Testis (tissue), 2 donors: ENCODE measurements at regions not wholly inside any gene's neighbourhood (a gene's known extent, or its start where the extent isn't known, plus 50 kb on each side); places are given as distances from the start of the nearest gene placed in this dataset.

Source experiments
- POLR2A ChIP-seq: fragments of 450-650 bp; IDR thresholded peaks from one replicate; pipeline ENCODE4 v1.6.1; 2017; ENCODE audit warnings: antibody characterized with exemption, mild to moderate bottlenecking, moderate library complexity
- TF ChIP-seq, protein P1 (sequence below), 3 experiments: fragments of 450-650 bp in 2 of 3; fragments of 200-600 bp in 1 of 3; sonication (generic) in 1 of 3; IDR thresholded peaks; one replicate each; pipeline ENCODE4 v1.5.1; 2016 to 2019; ENCODE audit warnings: antibody characterized with exemption in 3 of 3, mild to moderate bottlenecking in 2 of 3, moderate library complexity in 1 of 3

DNA sequence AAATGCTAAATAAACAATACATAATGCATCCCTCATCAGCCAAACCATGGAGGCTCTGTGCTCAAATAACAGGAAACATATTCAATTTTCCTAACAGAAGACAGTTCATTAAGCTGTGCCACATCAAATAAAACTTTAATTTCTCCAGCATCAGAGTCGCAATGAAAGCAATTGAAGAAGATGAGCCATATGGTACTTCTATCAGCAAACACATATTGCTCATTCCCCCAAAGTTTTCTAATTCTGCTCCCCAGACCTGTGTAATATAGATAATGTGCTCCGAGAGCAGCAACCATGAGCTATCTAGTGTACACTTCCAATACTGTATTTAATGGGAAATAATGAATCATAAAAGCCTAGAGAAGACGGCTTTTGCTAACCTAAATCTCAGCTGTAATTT, 263.2 kb downstream of the MEIS1 start:
- TF ChIP-seq, protein P1, sequence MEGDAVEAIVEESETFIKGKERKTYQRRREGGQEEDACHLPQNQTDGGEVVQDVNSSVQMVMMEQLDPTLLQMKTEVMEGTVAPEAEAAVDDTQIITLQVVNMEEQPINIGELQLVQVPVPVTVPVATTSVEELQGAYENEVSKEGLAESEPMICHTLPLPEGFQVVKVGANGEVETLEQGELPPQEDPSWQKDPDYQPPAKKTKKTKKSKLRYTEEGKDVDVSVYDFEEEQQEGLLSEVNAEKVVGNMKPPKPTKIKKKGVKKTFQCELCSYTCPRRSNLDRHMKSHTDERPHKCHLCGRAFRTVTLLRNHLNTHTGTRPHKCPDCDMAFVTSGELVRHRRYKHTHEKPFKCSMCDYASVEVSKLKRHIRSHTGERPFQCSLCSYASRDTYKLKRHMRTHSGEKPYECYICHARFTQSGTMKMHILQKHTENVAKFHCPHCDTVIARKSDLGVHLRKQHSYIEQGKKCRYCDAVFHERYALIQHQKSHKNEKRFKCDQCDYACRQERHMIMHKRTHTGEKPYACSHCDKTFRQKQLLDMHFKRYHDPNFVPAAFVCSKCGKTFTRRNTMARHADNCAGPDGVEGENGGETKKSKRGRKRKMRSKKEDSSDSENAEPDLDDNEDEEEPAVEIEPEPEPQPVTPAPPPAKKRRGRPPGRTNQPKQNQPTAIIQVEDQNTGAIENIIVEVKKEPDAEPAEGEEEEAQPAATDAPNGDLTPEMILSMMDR (IDR thresholded peaks at IDR 0.05) = no peak
- TF ChIP-seq POLR2A = no peak
